Neural cell (in vitro differentiated cells): ENCODE measurements at regions not wholly inside any gene's neighbourhood (a gene's known extent, or its start where the extent isn't known, plus 50 kb on each side); places are given as distances from the start of the nearest gene placed in this dataset.

Experiments used
- CTCF ChIP-seq: fragments of 450-650 bp; IDR thresholded peaks from 2 replicates; pipeline ENCODE4 v1.5.1; 2014; ENCODE audit warnings: antibody characterized with exemption, mild to moderate bottlenecking, moderate library complexity; ENCODE audit not compliant: poor library complexity, severe bottlenecking
- EP300 ChIP-seq: fragments of 450-650 bp; conservative IDR thresholded peaks from 2 replicates; pipeline ENCODE4 v1.6.1; 2014; ENCODE audit warnings: antibody characterized with exemption, mild to moderate bottlenecking, moderate library complexity; ENCODE audit not compliant: poor library complexity, severe bottlenecking
- EZH2 ChIP-seq: fragments of 200-600, 300-800 bp; shearing (Covaris generic), sonication (generic); IDR thresholded peaks from 2 replicates; pipeline ENCODE4 v1.6.1; 2014; ENCODE audit warnings: antibody characterized with exemption, low read length, borderline replicate concordance, mild to moderate bottlenecking; ENCODE audit not compliant: insufficient read depth, poor library complexity, severe bottlenecking
- POLR2AphosphoS5 ChIP-seq: IDR thresholded peaks from 2 replicates; pipeline ENCODE4 v1.6.1; 2012
- RAD21 ChIP-seq: fragments of 450-650 bp; conservative IDR thresholded peaks from 2 replicates; pipeline ENCODE4 v1.6.1; 2014; ENCODE audit warnings: antibody characterized with exemption, mild to moderate bottlenecking, moderate library complexity
- REST ChIP-seq: IDR thresholded peaks from 2 replicates; pipeline ENCODE4 v1.6.1; 2012; ENCODE audit warnings: borderline replicate concordance
- SMC3 ChIP-seq: fragments of 450-650 bp; conservative IDR thresholded peaks from 2 replicates; pipeline ENCODE4 v1.6.1; 2014; ENCODE audit warnings: antibody characterized with exemption, mild to moderate bottlenecking, moderate library complexity; ENCODE audit not compliant: poor library complexity
- TAF1 ChIP-seq: IDR thresholded peaks from 2 replicates; pipeline ENCODE4 v1.6.1; 2012; ENCODE audit warnings: low read depth

- no peak for TF ChIP-seq CTCF
- TF ChIP-seq REST: no peak
- no peak for TF ChIP-seq EP300
- no peak for TF ChIP-seq EZH2
- TF ChIP-seq SMC3: no peak
- no peak for TF ChIP-seq RAD21
- no peak for TF ChIP-seq POLR2AphosphoS5
- no peak for TF ChIP-seq TAF1
Measured at GRCh38 chr5:125263356-125263755, 516.9 kb upstream of the ZNF608 start.
